Fibroblast of skin of right biceps (primary cell): ENCODE measurements at regions not wholly inside any gene's neighbourhood (a gene's known extent, or its start where the extent isn't known, plus 50 kb on each side); places are given as distances from the start of the nearest gene placed in this dataset.
A peak's percentile ranks its signal among the peaks of the same experiment; 100 is the strongest.
"Not testable (repeated sequence)": the region's sequence is repeated elsewhere in the genome, so short reads cannot be mapped to it uniquely, and the experiment has no call there.

ENCODE experiments used
- DNase-seq: peaks from one replicate; pipeline ENCODE4 v3.0.0-alpha.2; 2013

GRCh38 chr11:24408202-24408601, 88.7 kb upstream of the LUZP2 start:
- no peak for DNase-seq

DNA sequence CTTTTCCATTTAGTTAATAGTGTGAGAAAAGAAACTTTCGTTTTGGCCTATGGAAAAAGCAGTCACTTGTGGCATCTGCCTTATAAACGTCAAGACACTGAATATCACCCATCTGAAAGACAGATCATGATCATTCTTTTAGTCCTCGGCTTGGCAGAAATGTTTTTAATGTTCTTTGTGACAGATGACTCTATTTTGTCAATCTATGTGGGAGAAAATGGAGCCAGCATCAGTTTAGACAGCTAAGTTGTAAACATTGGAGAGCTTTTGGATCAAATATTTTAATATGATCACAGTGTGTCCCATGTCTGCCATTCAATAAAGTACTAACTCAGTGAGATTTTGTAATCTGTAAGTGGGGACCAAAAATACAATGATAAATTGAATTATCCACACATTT, 85.1 kb upstream of the LUZP2 start:
- no peak for DNase-seq

DNA sequence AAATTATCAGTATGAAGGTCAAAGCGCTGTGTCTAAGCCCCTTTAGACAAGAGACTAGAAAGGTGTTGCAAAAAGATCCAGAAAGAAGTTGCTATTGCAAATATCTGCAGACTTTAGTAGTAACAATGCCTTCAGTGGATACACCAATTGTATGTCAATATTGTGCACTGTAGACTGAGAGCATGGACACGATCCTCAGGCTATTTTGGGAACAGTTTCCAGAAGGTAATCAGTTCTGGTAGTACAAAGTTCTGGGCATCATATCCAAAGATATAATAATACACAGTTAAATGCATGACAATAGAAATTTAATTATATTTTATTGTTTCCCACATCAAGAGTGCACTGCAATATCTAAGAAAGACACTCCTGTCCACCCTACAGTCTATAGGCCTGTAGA, 84.1 kb upstream of the LUZP2 start:
- no peak for DNase-seq

DNA sequence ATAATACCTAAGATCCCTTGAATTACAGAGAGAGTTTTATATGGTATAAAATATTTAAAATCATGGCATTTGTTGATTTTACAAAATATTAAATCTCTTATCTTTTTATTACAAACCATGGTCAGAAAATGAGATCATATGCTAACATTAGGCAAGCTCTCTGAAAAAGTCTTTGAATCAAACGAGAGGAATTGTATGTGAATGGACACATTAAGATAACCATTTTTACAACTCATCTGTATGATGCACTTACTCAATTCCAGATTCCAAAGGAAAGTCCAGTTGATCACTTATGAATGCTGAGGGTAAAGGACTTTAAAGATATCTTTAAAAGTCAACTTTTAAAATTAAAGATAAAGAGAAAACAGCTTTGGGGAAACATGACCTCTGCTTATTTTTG, 83.5 kb upstream of the LUZP2 start:
- no peak for DNase-seq

GRCh38 chr11:24415955-24416636, 80.8 kb upstream of the LUZP2 start:
- DNase-seq, result not testable (repeated sequence)

- peak; percentile 35 for DNase-seq
Observed at GRCh38 chr11:24421766-24422165, 75.1 kb upstream of the LUZP2 start.

DNA sequence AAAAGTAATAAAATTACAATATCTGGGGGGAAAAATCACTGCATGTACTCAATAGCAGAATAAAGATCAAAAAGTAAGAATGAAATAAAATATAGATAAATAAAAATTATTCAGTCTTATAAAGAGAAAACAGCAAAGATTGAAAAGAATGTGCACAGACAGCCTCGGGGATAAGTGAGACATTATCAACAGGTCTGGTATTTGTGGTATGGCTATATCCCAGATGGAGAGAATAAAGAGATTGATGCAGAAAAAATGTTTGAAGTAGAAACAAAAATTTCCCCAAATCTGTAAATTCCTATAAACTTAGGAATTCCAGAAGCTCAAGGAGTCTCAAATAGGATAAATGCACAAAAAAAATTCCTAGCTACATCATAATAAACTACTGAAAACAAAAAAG, 74.5 kb upstream of the LUZP2 start:
- DNase-seq, result peak; percentile 55

DNA sequence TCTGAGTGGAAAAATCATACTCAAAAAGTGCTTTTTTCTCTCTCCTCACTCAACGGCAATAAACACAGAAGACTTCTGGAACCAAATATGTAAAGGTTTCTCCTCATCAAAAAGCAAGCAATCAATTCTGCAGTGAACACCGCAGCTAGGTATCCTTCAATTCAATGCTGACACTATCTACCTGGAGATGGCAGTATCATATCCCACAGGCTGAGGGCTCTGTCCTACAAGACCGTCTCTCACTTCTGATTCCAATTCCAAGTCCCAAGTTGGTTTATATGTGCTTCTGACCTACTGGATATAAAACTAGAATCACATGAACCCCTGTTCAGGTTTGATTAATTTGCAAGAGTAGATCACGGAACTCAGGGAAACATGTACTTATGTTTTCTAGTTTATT, 59.7 kb upstream of the LUZP2 start:
- DNase-seq, result no peak
